ENCODE measurements at regions not wholly inside any gene's neighbourhood (a gene's known extent, or its start where the extent isn't known, plus 50 kb on each side); places are given as distances from the start of the nearest gene placed in this dataset.

- H3K36me3 ChIP-seq (ENCODE audit: insufficient read depth, low read length) = no peaks in the 10 kb centered on the region
- H3K27me3 ChIP-seq (ENCODE audit: insufficient read depth, low read length) = peaks cover 20% of the 10 kb centered on the region
- H3K4me3 ChIP-seq (ENCODE audit: low read depth, low read length) = no peak overlapping the region
- H3K79me2 ChIP-seq (ENCODE audit: control insufficient read depth, insufficient read depth, low read length, unreplicated experiment) = no peaks in the 10 kb centered on the region
- H3K4me1 ChIP-seq (ENCODE audit: control insufficient read depth, insufficient read depth, low read length, unreplicated experiment) = no peaks in the 10 kb centered on the region
- no peak overlapping the region for H3K27ac ChIP-seq (ENCODE audit: low read depth, low read length)
- H2AFZ ChIP-seq (ENCODE audit: low read length, unreplicated experiment) = no peak overlapping the region
Measured at GRCh38 chr22:44422746-44423380, 75.2 kb downstream of the RTL6 start.

GRCh38 chr22:44419429-44419828 lies 78.6 kb downstream of the RTL6 start:
- Histone ChIP-seq H3K79me2 (ENCODE audit: control insufficient read depth, insufficient read depth, low read length, unreplicated experiment) (no peaks in the 10 kb centered on the region), H3K4me1 (ENCODE audit: control insufficient read depth, insufficient read depth, low read length, unreplicated experiment) (no peaks in the 10 kb centered on the region), H3K4me3 (ENCODE audit: low read depth, low read length) (no peak overlapping the region), H3K27ac (ENCODE audit: low read depth, low read length) (no peak overlapping the region), H3K27me3 (ENCODE audit: insufficient read depth, low read length) (peaks cover 20% of the 10 kb centered on the region), H2AFZ (ENCODE audit: low read length, unreplicated experiment) (no peak overlapping the region), H3K36me3 (ENCODE audit: insufficient read depth, low read length) (no peaks in the 10 kb centered on the region)

DNA sequence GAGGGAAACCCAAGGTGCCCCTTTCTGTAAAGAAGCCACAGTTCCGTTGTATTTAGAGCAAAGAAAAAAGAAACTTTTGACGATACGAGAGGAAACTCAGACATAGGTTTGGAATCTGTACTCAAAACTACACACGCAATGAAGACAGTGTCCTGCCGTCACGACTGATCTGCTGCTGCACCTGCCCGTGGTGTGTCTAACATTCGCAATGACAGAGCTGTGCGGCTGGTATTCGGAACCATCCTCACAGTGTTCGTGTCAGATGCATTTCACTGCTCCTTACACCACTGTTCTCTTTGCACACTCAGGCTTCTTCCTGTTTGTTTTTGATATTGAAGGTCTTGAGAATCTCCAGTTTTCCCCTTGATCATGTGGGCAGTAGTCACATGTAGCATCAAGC lies 84.8 kb downstream of the RTL6 start:
- Histone ChIP-seq H3K27ac (ENCODE audit: low read depth, low read length) (no peak overlapping the region), H3K4me3 (ENCODE audit: low read depth, low read length) (no peak overlapping the region), H3K27me3 (ENCODE audit: insufficient read depth, low read length) (no peaks in the 10 kb centered on the region), H3K4me1 (ENCODE audit: control insufficient read depth, insufficient read depth, low read length, unreplicated experiment) (no peaks in the 10 kb centered on the region), H2AFZ (ENCODE audit: low read length, unreplicated experiment) (no peak overlapping the region), H3K36me3 (ENCODE audit: insufficient read depth, low read length) (no peaks in the 10 kb centered on the region), H3K79me2 (ENCODE audit: control insufficient read depth, insufficient read depth, low read length, unreplicated experiment) (no peaks in the 10 kb centered on the region)

- Histone ChIP-seq H3K79me2 (ENCODE audit: control insufficient read depth, insufficient read depth, low read length, unreplicated experiment) (no peaks in the 10 kb centered on the region), H2AFZ (ENCODE audit: low read length, unreplicated experiment) (no peak overlapping the region), H3K4me3 (ENCODE audit: low read depth, low read length) (no peak overlapping the region)
Measured at GRCh38 chr22:44412136-44412731, 85.8 kb downstream of the RTL6 start.

GRCh38 chr22:44411226-44412135 lies 86.6 kb downstream of the RTL6 start:
- Histone ChIP-seq H3K27me3 (ENCODE audit: insufficient read depth, low read length) (no peaks in the 10 kb centered on the region), H2AFZ (ENCODE audit: low read length, unreplicated experiment) (no peak overlapping the region), H3K27ac (ENCODE audit: low read depth, low read length) (no peak overlapping the region), H3K4me1 (ENCODE audit: control insufficient read depth, insufficient read depth, low read length, unreplicated experiment) (no peaks in the 10 kb centered on the region), H3K36me3 (ENCODE audit: insufficient read depth, low read length) (no peaks in the 10 kb centered on the region), H3K79me2 (ENCODE audit: control insufficient read depth, insufficient read depth, low read length, unreplicated experiment) (no peaks in the 10 kb centered on the region), H3K4me3 (ENCODE audit: low read depth, low read length) (no peak overlapping the region)

More at GRCh38 chr22:44412136-44412731, 85.8 kb downstream of the RTL6 start:
- Histone ChIP-seq H3K4me1 (ENCODE audit: control insufficient read depth, insufficient read depth, low read length, unreplicated experiment) (no peaks in the 10 kb centered on the region), H3K36me3 (ENCODE audit: insufficient read depth, low read length) (no peaks in the 10 kb centered on the region), H3K27me3 (ENCODE audit: insufficient read depth, low read length) (no peaks in the 10 kb centered on the region), H3K27ac (ENCODE audit: low read depth, low read length) (no peak overlapping the region)

DNA sequence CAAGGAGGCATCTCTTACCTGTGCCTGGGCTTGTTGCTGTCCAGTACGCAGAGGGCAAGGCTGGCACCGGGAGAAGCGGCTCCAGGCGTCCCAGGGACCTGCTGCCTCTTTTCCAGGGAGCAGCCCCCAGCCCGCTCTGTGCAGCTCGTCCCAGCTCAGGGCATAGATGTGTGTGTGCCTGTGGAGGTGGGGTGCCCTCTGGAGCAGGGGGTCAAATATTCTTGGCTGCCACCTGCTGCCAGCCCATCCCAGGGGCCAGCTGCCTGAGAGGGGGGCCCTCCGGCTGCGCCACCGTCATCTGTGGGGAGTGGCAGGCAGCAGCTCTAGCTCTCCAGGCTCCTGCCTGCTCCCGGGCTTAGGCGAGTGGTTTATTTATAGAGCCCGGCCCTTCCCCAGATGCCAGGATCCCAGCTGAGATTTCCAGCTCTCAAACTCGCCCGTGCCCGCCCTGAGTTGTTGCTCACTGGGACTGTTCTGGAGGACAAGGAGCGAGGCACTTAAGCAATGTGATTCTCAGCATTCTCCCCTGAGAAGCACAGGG lies 87.5 kb downstream of the RTL6 start:
- no peak overlapping the region for H3K4me3 ChIP-seq (ENCODE audit: low read depth, low read length)
- H2AFZ ChIP-seq (ENCODE audit: low read length, unreplicated experiment) = no peak overlapping the region
- H3K79me2 ChIP-seq (ENCODE audit: control insufficient read depth, insufficient read depth, low read length, unreplicated experiment) = no peaks in the 10 kb centered on the region
- no peaks in the 10 kb centered on the region for H3K27me3 ChIP-seq (ENCODE audit: insufficient read depth, low read length)
- no peak overlapping the region for H3K27ac ChIP-seq (ENCODE audit: low read depth, low read length)
- H3K36me3 ChIP-seq (ENCODE audit: insufficient read depth, low read length) = no peaks in the 10 kb centered on the region
- no peaks in the 10 kb centered on the region for H3K4me1 ChIP-seq (ENCODE audit: control insufficient read depth, insufficient read depth, low read length, unreplicated experiment)

- no peak overlapping the region for H3K27ac ChIP-seq (ENCODE audit: low read depth, low read length)
- no peaks in the 10 kb centered on the region for H3K27me3 ChIP-seq (ENCODE audit: insufficient read depth, low read length)
- H3K79me2 ChIP-seq (ENCODE audit: control insufficient read depth, insufficient read depth, low read length, unreplicated experiment) = no peaks in the 10 kb centered on the region
- no peaks in the 10 kb centered on the region for H3K4me1 ChIP-seq (ENCODE audit: control insufficient read depth, insufficient read depth, low read length, unreplicated experiment)
- no peak overlapping the region for H3K4me3 ChIP-seq (ENCODE audit: low read depth, low read length)
- H3K36me3 ChIP-seq (ENCODE audit: insufficient read depth, low read length) = no peaks in the 10 kb centered on the region
- no peak overlapping the region for H2AFZ ChIP-seq (ENCODE audit: low read length, unreplicated experiment)
Measured at GRCh38 chr22:44409974-44410316, 88.1 kb downstream of the RTL6 start.

DNA sequence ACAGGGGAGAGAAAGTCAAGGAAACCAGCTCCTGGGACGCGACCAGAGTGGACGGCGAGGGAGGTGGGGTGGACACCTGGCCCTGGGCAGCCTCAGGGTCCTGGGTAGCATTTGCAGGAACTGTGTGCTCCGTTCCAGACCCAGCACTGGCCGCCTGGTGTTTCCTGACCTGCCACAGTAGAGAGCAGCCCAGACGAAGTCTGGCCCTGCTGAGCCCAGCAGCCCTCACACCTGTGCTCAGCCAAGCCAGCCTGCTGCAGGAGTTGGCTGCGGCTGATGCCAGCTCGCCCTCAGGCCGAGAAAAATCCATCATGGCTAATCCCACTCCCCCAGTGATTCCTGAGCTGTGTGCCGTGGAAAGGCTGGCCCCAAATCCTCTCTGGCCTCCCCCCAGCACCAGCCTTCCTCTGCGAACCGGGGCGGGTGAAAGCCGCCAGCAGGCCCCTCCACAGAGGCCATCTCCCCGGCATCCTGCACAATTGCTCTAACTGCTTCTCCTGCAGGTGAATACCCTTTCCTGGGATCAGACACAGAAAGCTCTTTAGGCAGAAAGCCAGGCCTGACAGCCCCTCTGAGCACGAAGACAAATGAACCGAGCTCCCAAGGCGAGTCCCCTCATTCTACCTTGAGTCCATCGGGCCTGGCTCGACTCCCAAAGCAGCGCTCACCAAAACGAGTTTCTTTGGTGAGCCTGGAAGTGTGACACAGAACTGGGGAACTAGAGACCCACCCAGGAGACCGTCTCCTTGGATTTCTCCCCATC lies 88.6 kb downstream of the RTL6 start:
- no peaks in the 10 kb centered on the region for H3K79me2 ChIP-seq (ENCODE audit: control insufficient read depth, insufficient read depth, low read length, unreplicated experiment)
- H2AFZ ChIP-seq (ENCODE audit: low read length, unreplicated experiment) = no peak overlapping the region
- H3K27me3 ChIP-seq (ENCODE audit: insufficient read depth, low read length) = no peaks in the 10 kb centered on the region
- H3K4me3 ChIP-seq (ENCODE audit: low read depth, low read length) = no peak overlapping the region
- no peak overlapping the region for H3K27ac ChIP-seq (ENCODE audit: low read depth, low read length)
- H3K36me3 ChIP-seq (ENCODE audit: insufficient read depth, low read length) = no peaks in the 10 kb centered on the region
- H3K4me1 ChIP-seq (ENCODE audit: control insufficient read depth, insufficient read depth, low read length, unreplicated experiment) = no peaks in the 10 kb centered on the region

DNA sequence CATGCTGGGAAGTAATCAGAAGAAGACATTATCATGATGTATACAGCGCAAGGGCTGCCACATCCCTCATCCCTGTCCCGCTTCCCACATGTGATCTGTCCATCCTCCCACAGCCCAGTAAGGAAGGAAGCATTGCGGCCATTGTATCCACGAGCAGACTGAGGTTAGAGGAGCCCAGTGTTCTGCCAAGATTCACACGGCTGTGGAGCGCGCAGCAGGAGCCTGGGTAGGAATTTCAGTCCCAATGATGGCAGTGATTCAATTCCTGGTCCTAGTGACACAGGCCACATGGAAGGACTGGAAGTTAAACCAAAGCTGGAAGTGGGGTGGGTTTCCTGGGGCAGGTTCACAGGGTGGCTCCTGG lies 89.2 kb downstream of the RTL6 start:
- H3K27ac ChIP-seq (ENCODE audit: low read depth, low read length) = no peak overlapping the region

GRCh38 chr22:44407987-44408828 lies 89.8 kb downstream of the RTL6 start:
- H3K4me3 ChIP-seq (ENCODE audit: low read depth, low read length) = no peak overlapping the region
- H3K79me2 ChIP-seq (ENCODE audit: control insufficient read depth, insufficient read depth, low read length, unreplicated experiment) = no peaks in the 10 kb centered on the region
- no peaks in the 10 kb centered on the region for H3K27me3 ChIP-seq (ENCODE audit: insufficient read depth, low read length)
- no peaks in the 10 kb centered on the region for H3K36me3 ChIP-seq (ENCODE audit: insufficient read depth, low read length)
- no peak overlapping the region for H3K27ac ChIP-seq (ENCODE audit: low read depth, low read length)
- H3K4me1 ChIP-seq (ENCODE audit: control insufficient read depth, insufficient read depth, low read length, unreplicated experiment) = no peaks in the 10 kb centered on the region
- no peak overlapping the region for H2AFZ ChIP-seq (ENCODE audit: low read length, unreplicated experiment)

More for the DNA sequence above, 89.2 kb downstream of the RTL6 start:
- Histone ChIP-seq H3K36me3 (ENCODE audit: insufficient read depth, low read length) (no peaks in the 10 kb centered on the region), H3K79me2 (ENCODE audit: control insufficient read depth, insufficient read depth, low read length, unreplicated experiment) (no peaks in the 10 kb centered on the region), H3K4me3 (ENCODE audit: low read depth, low read length) (no peak overlapping the region), H3K4me1 (ENCODE audit: control insufficient read depth, insufficient read depth, low read length, unreplicated experiment) (no peaks in the 10 kb centered on the region), H2AFZ (ENCODE audit: low read length, unreplicated experiment) (no peak overlapping the region), H3K27me3 (ENCODE audit: insufficient read depth, low read length) (no peaks in the 10 kb centered on the region)
